NCI-H460 (cell line): ENCODE measurements at regions not wholly inside any gene's neighbourhood (a gene's known extent, or its start where the extent isn't known, plus 50 kb on each side); places are given as distances from the start of the nearest gene placed in this dataset.
"Not testable (repeated sequence)": the region's sequence is repeated elsewhere in the genome, so short reads cannot be mapped to it uniquely, and the experiment has no call there.

ENCODE experiments used
- DNase-seq: peaks from one replicate; pipeline ENCODE4 v3.0.0-alpha.2; 2016; ENCODE audit warnings: low read depth; ENCODE audit errors: extremely low read depth

GRCh38 chr4:167787231-167787630 is 305.1 kb upstream of the ANXA10 start:
- no peak for DNase-seq

- no peak for DNase-seq
These were observed 289.7 kb upstream of the ANXA10 start for GRCh38 chr4:167802463-167803212.

- no peak for DNase-seq
These were observed 280.4 kb upstream of the ANXA10 start for GRCh38 chr4:167811958-167812357.

GRCh38 chr4:167826281-167826680 is 266.1 kb upstream of the ANXA10 start:
- DNase-seq = peak; percentile 1

- no peak for DNase-seq
These were observed 260.5 kb upstream of the ANXA10 start for GRCh38 chr4:167831855-167832254.

- no peak for DNase-seq
These were observed 253.7 kb upstream of the ANXA10 start for GRCh38 chr4:167838686-167839085.

- DNase-seq = no peak
These were observed 249.8 kb upstream of the ANXA10 start for GRCh38 chr4:167842487-167842886.

- DNase-seq = no peak
These were observed 237.5 kb upstream of the ANXA10 start for GRCh38 chr4:167854881-167855280.

- not testable (repeated sequence) for DNase-seq
These were observed 234.2 kb upstream of the ANXA10 start for GRCh38 chr4:167858127-167858526.

GRCh38 chr4:167867191-167867590 is 225.1 kb upstream of the ANXA10 start:
- DNase-seq = no peak

GRCh38 chr4:167868163-167868562 is 224.2 kb upstream of the ANXA10 start:
- DNase-seq = no peak

GRCh38 chr4:167873496-167873895 is 218.8 kb upstream of the ANXA10 start:
- no peak for DNase-seq

- DNase-seq = not testable (repeated sequence)
These were observed 216.2 kb upstream of the ANXA10 start for GRCh38 chr4:167876091-167876490.

- DNase-seq = not testable (repeated sequence)
These were observed 214.5 kb upstream of the ANXA10 start for GRCh38 chr4:167877826-167878225.

- DNase-seq = no peak
These were observed 209.1 kb upstream of the ANXA10 start for GRCh38 chr4:167883266-167883665.

GRCh38 chr4:167885071-167885470 is 207.3 kb upstream of the ANXA10 start:
- no peak for DNase-seq

- no peak for DNase-seq
These were observed 206.5 kb upstream of the ANXA10 start for GRCh38 chr4:167885872-167886271.

GRCh38 chr4:167887726-167888125 is 204.6 kb upstream of the ANXA10 start:
- no peak for DNase-seq

- no peak for DNase-seq
These were observed 202.1 kb upstream of the ANXA10 start for GRCh38 chr4:167890226-167890625.

GRCh38 chr4:167893531-167893930 is 198.8 kb upstream of the ANXA10 start:
- DNase-seq = no peak

- not testable (repeated sequence) for DNase-seq
These were observed 196.1 kb upstream of the ANXA10 start for GRCh38 chr4:167896260-167896659.

- no peak for DNase-seq
These were observed 195.2 kb upstream of the ANXA10 start for GRCh38 chr4:167897116-167897515.

GRCh38 chr4:167903291-167903721 is 189.0 kb upstream of the ANXA10 start:
- peak; percentile 24 for DNase-seq
